ENCODE measurements at regions not wholly inside any gene's neighbourhood (a gene's known extent, or its start where the extent isn't known, plus 50 kb on each side); places are given as distances from the start of the nearest gene placed in this dataset.
"Not testable (repeated sequence)": the region's sequence is repeated elsewhere in the genome, so short reads cannot be mapped to it uniquely, and the experiment has no call there.

- ATAC-seq (no peak), DNase-seq (peak in 1 of 2 donors; percentile 11)
- TF ChIP-seq POLR2A (IDR thresholded peaks at IDR 0.05) (no peak), CTCF (IDR thresholded peaks at IDR 0.05 in 4 of 5, conservative IDR thresholded peaks at IDR 0.05 in 1 of 5) (no peak)
- Histone ChIP-seq H3K27me3 (no peaks in the 10 kb centered on the region), H3K27ac (peak overlapping the region; percentile 49 to 95 (median 74)), H3K4me1 (peaks cover 39 to 60% of the 10 kb centered on the region in 2 donors), H3K9me3 (no peaks in the 10 kb centered on the region), H3K4me3 (no peak overlapping the region), H3K36me3 (peaks cover 0 to 60% of the 10 kb centered on the region in 2 donors)
- in situ Hi-C loops (cut with MboI; ENCODE audit: low sequenced_read_pairs in 4 of 4): no loop called here
- intact Hi-C loops (cut with DNase I; ENCODE audit: low total_unique reads): no loop called here
Observed at GRCh38 chr7:67346876-67347275, 350.2 kb downstream of the TYW1 start.

GRCh38 chr7:67348171-67348570 is 351.5 kb downstream of the TYW1 start:
- in situ Hi-C loops (cut with MboI; ENCODE audit: low sequenced_read_pairs in 4 of 4): no loop called here
- DNase-seq (peak in 1 of 2 donors; percentile 25), ATAC-seq (peak in 1 of 2 donors; percentile 41)
- TF ChIP-seq POLR2A (IDR thresholded peaks at IDR 0.05) (no peak), CTCF (IDR thresholded peaks at IDR 0.05 in 4 of 5, conservative IDR thresholded peaks at IDR 0.05 in 1 of 5) (no peak)
- Histone ChIP-seq H3K4me1 (peaks cover 28 to 59% of the 10 kb centered on the region in 2 donors), H3K36me3 (peaks cover 0 to 54% of the 10 kb centered on the region in 2 donors), H3K4me3 (no peak overlapping the region), H3K9me3 (no peaks in the 10 kb centered on the region), H3K27me3 (no peaks in the 10 kb centered on the region), H3K27ac (peak overlapping the region; percentile 49 to 95 (median 72))
- intact Hi-C loops (cut with DNase I; ENCODE audit: low total_unique reads): no loop called here

GRCh38 chr7:67357653-67358052 is 361.0 kb downstream of the TYW1 start:
- peak in 1 of 2 donors; percentile 15 for DNase-seq
- H3K36me3 ChIP-seq: peaks cover 0 to 33% of the 10 kb centered on the region in 2 donors
- in situ Hi-C loops (cut with MboI; ENCODE audit: low sequenced_read_pairs in 4 of 4); intact Hi-C loops (cut with DNase I; ENCODE audit: low total_unique reads); H3K9me3 ChIP-seq; H3K4me1 ChIP-seq; H3K4me3 ChIP-seq; H3K27me3 ChIP-seq: not testable (repeated sequence)
- peak in 1 of 2 donors; percentile 23 for ATAC-seq
- peak overlapping the region; percentile 51 to 76 (median 72) for H3K27ac ChIP-seq

- peak overlapping the region; percentile 51 to 76 (median 72) for H3K27ac ChIP-seq
- H3K4me1 ChIP-seq; H3K27me3 ChIP-seq; H3K9me3 ChIP-seq; in situ Hi-C loops (cut with MboI; ENCODE audit: low sequenced_read_pairs in 4 of 4); H3K4me3 ChIP-seq; intact Hi-C loops (cut with DNase I; ENCODE audit: low total_unique reads): not testable (repeated sequence)
- peak; percentile 47 to 79 for ATAC-seq
- H3K36me3 ChIP-seq: peaks cover 0 to 33% of the 10 kb centered on the region in 2 donors
- DNase-seq: peak in 1 of 2 donors; percentile 43
Observed at GRCh38 chr7:67358316-67358715, 361.7 kb downstream of the TYW1 start.

GRCh38 chr7:67358738-67359137 is 362.1 kb downstream of the TYW1 start:
- peak overlapping the region; percentile 51 to 76 (median 72) for H3K27ac ChIP-seq
- ATAC-seq; intact Hi-C loops (cut with DNase I; ENCODE audit: low total_unique reads): not testable (repeated sequence)

GRCh38 chr7:67359900-67360299 is 363.3 kb downstream of the TYW1 start:
- intact Hi-C loops (cut with DNase I; ENCODE audit: low total_unique reads) (no loop called here), in situ Hi-C loops (cut with MboI; ENCODE audit: low sequenced_read_pairs in 4 of 4) (no loop called here)
- no peaks in the 10 kb centered on the region for H3K27me3 ChIP-seq
- H3K9me3 ChIP-seq: no peaks in the 10 kb centered on the region
- DNase-seq (peak in 1 of 2 donors; percentile 10), ATAC-seq (no peak)
- H3K4me1 ChIP-seq: peaks cover 0 to 3% of the 10 kb centered on the region in 2 donors
- TF ChIP-seq POLR2A (IDR thresholded peaks at IDR 0.05) (no peak), CTCF (IDR thresholded peaks at IDR 0.05 in 4 of 5, conservative IDR thresholded peaks at IDR 0.05 in 1 of 5) (no peak)
- H3K36me3 ChIP-seq: peaks cover 0 to 22% of the 10 kb centered on the region in 2 donors
- H3K27ac ChIP-seq: peak overlapping the region; percentile 12 to 76 (median 62)
- H3K4me3 ChIP-seq: no peak overlapping the region

More at GRCh38 chr7:67358738-67359137, 362.1 kb downstream of the TYW1 start:
- H3K36me3 ChIP-seq: peaks cover 0 to 31% of the 10 kb centered on the region in 2 donors
- DNase-seq: peak in 1 of 2 donors; percentile 5
- H3K4me1 ChIP-seq; H3K4me3 ChIP-seq; H3K9me3 ChIP-seq; H3K27me3 ChIP-seq; in situ Hi-C loops (cut with MboI; ENCODE audit: low sequenced_read_pairs in 4 of 4): not testable (repeated sequence)

Data from gastrocnemius medialis (tissue), 4 donors.